ENCODE measurements at regions not wholly inside any gene's neighbourhood (a gene's known extent, or its start where the extent isn't known, plus 50 kb on each side); places are given as distances from the start of the nearest gene placed in this dataset.
"Not testable (repeated sequence)": the region's sequence is repeated elsewhere in the genome, so short reads cannot be mapped to it uniquely, and the experiment has no call there.

DNA sequence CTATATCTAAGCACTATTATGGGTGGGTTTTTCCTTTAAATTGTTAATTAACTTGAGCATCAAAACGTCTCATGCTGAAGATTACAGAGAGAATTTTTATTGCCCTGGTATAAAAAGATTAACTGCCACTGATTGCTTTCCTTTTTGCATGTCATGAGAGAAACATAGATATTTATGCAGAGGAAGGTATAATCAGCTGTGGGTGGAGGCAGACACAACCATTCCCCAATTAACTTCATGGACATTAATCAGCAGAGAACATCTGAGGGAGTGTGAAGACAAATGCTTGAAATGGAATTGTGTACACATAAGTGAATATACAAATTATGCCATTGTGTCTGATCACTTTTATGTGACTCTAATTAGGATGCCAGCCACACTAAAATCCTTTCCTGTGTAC, 115.2 kb upstream of the CPHXL start:
- DNase-seq: no peak

DNA sequence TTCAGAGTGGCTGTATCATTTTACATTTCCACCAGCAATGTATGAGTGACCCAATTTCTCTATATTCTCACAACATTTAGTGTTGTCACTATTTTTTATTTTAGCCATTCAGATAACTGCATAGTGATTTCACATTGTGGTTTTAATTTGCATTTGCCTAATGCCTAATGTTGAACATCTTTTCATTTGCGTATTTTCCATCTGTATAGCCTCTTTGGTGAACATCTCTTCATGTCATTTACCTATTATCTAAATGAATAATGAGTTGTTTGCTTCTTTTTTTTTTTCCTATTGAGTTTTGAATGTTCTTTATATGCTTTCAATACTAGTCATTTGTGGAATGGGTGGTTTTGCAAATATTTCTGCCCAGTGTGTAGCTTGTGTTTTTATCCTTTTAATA, 120.9 kb upstream of the CPHXL start:
- no peak for DNase-seq

DNA sequence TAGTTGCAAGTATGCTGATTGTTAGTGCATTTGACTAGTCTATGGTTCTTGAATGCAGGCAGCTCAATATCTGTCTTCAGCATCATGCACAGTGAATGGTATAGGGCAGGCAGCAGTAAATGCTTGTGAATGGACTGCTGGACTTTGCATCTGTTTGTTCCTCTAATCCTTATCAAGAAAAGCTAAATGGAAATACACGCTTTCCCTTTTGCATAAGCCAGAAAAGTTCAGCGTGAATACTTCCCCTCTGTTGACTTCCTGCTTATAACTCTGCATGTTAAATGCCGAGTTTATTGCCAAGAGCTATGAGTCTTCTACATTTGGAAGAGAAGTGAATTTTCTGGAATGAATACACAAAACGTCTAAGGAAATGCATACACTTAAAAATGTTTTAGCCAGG, 127.9 kb upstream of the CPHXL start:
- DNase-seq: peak; percentile 2

DNA sequence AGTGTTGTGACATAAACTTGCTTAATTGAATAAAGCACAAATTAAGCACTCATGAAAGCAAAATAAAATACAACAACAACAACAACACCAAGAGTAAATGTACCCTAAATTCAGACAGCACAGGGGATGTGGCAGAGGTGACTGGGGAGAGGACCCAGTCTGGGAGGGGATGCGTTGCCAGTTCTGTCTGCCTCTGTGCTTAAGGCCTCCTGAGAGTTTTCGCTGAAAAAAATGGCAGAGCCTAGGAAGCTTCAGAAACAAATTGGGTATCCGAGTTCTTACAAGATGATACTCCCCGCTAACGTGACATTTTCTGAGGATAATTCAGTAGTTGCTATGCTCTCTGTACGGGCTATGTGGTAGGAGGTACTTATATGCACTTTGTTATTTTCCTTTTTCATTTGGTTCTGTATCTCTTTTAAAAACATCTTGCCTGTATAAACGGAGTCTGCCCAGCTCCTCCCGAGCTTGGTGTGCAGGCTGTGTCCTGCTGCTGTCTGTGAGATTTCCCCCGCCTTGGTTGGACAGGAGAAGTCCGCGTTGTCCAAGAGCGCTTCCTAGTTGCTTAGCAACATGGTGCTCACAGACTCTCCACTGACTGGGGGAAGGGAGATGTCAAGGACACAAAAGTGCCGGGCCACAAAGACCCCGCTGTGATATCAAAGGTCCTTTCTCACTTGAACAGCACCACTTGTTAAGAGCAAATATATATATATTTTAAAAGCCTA, 134.2 kb upstream of the CPHXL start:
- DNase-seq: no peak

DNA sequence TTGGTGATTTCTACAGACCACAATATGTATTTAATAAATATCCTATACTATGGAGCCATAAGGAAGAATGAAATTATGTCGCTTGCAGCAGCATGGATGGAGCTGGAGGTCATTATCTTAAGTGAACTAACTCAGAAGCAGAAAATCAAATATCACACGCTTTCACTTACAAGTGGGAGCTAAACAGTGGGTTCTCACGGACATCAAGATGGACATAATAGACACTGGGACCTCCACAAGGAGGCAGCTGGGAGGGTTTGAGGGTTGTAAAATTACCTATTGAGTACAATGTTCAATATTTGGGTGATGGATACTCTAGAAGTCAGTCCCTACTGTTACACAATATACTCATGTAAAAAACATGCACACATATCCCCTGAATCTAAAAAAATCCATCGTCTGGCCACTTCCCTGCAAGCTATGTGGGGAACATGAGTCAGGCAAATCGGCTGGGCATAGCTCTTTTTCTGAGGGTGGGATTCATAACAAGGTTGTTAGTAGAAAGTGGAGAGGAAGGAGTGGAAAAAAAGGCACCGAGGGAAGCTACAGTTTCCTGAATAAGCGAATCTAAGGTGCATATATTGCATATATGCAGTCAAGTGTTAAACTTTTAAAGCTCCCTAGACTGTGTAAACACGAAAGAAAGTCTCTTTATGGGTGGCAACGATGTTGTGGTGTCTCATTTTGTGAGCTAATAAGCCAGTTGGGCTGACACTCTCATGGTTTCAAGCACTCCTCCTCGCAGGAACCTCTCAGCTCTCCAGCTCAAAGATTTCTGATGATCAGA, 135.2 kb upstream of the CPHXL start:
- no peak for DNase-seq

DNA sequence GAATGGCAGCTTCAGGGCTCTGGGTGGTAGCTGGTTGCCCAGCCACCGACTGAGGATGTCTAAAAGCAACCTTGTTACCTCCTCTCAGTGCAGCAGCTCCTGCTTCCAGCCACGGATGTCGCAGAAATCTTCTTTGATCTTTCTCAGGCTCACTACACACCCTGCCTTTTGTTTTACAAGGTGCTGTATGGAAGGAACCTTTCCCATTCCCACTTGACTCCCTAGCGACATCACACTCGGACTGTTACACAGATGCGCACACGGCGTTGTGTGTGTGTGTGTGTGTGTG, 135.8 kb upstream of the CPHXL start:
- no peak for DNase-seq

DNA sequence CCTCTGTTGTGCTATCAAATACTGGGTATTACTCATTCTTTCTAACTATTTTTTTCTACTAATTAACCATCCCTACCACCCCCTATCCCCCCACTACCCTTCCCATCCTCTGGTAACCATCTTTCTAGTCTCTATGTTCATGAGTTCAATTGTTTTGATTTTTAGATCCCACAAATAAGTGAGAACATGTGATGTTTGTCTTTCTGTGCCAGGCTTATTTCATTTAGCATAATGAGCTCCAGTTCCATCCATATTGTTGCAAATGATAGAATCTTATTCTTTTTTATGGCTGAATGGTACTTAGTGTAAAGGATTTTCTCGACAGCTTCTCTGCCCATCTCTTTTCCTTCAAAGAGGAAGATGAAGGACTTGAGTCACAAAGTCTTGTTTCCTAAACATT, 138.0 kb upstream of the CPHXL start:
- DNase-seq: no peak

DNA sequence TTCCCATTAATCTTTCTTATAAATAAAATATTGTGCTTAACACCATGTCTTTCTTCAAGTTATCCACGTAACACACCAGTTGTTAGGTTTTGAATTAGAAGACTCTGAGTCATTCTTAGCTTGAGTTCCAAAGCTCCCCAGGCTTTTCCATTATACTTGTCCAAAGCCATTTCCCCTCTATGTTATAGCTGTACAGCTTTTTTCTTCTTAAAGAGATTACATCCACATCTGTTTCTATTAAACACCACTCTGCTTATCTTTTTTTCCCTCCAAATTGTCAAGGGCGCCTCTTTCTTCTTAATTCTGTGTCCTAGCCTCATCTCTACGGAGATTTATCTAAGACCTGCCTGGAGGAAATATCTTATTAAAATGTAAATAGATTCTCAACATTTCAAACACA, 139.4 kb upstream of the CPHXL start:
- no peak for DNase-seq

DNA sequence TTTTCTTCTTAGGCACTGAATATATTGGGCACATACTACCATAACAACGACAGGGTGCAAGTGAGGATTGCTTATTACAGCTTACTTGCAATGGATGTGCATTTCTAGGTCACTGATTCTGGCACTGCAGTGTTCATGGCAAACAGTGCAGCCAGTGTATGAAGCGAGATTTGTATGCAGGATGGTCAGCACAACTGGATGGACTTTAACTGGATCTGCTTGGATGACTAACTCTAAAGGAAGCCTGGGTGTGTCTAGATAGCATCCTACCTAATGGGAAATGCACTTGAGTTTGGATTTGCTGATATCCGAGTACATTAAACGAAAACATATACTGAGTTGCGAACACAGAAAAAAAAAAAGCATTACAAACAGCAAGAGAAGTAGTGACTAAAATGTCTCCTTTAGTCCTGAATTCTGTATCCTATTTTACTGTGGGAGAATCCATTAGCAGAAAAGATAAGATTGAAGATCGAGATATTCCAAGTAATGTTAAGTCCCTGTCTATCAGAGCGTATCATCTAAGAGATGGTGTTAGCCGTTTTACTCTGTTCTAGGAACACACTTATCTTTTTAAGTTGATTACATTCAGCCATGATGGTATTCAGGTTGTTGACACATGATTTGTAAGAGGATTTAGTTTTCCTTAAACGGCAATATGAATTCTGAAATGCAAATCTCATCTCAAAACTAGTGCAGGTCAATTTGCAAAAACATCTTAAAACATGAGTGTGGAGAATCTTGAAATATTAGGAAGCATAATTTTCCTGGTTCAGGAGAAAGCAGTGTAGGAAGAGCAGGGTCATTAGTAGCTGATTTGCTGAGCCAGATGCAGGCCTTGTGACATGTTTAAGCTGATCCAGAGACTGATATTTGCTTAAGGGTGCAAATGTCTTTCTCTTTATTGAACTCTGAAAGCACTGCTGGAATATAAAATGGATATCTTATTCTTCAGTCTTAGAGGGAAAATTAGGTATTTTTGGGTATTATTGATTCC, 142.6 kb upstream of the CPHXL start:
- no peak for DNase-seq

DNA sequence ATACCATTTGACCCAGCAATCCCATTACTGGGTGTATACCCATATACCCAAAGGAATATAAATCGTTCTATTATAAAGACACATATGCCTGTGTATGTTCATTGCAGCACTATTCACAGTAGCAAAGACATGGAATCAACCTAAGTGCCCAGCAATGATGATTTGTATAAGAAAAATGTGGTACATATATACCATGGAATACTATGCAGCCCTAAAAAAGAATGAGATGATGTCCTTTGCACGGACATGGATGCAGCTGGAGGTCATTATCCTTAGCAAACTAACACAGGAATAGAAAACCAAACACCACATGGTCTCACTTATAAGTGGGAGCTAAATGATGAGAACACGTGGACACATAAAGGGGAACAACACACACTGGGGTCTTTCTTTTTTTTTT, 155.0 kb upstream of the CPHXL start:
- DNase-seq: not testable (repeated sequence)

DNA sequence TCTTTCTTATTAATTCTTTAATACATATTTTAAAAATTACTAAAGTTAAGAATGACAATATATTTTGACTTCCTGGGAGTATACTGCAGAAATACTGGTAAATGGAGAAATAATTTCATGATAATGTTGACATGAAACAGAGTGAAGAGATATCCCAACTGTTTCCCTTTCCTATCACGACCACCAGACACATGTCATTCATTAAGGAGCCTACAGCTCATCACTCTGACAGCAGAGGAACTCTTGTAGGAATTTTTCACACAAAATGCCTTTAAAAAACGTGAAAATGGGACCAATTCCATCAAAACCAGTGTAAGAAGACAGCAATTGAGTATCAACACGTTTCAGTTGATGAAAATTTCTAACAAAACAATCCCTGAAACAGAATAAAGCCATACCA, 172.9 kb upstream of the CPHXL start:
- no peak for DNase-seq

DNA sequence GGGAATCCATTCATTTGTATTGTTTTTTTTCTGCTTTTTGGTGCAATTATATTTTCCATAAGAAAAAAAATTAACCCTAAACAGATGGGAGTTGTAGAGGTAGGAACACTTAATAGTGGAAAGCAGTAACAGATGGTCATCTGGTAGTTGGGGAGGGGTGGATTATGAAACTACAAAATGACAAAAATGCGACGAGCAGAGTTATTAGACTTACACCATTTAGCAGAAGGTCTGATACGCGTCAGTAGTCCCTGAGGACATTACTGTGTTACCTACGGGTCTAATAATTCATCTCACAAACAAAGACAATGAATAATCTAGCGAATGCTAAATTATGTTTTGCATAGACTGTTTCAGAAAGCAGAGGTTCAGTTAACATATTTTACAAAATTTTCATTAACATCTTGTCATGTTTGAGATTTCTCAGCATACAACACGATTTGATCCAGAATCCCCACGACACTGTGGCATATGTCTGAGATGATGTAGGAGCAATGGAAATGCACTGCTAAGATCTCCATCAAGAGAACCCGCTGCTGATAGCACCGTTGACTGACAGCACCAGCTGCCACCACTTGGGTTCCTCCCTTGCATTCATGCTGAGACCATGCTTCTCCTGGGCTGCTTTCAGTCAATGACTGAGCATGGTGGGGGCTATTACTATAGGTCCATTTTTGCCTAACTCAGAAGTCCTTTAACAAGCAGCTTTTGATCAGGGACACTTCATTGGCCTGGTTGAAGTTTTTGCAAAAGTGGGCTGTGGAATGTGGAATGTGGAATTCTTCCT, 182.2 kb upstream of the CPHXL start:
- DNase-seq: no peak

DNA sequence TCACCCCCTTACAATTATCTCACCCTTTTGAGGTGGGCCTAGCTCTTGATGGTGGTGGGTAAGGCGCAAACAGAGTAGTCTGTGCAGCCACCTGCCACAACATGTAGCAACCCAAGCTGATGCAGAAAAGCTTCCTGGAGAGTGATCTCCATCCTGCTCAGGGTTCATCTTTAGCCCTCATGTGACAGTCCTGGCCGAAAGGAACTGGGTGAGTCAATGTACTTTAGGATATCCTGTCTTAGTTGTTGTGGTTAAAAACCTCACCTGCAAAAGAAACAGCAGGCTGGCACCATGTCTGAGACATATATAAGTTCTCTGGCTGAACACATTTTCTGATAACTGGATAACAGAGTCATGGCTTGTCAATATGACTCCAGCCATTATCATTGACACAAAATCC, 183.5 kb upstream of the CPHXL start:
- DNase-seq: no peak

DNA sequence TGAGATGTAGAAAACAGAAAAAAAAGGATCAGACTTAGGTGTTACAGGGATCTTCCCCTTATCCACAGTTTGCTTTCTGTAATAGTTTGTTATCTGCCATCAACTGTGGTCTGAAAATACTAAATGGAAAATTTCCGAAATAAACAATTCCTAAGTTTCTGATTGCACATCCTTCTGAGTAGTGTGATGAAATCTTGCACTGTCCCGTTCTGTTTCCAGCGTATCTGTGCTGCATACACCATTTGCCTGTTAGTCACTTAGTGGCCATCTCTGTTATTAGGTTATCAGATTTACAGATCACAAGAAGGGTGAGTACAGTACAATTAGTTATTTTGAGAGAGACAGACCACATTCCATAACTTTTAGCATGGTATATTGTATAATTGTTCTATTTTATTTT, 185.6 kb upstream of the CPHXL start:
- DNase-seq: no peak

DNA sequence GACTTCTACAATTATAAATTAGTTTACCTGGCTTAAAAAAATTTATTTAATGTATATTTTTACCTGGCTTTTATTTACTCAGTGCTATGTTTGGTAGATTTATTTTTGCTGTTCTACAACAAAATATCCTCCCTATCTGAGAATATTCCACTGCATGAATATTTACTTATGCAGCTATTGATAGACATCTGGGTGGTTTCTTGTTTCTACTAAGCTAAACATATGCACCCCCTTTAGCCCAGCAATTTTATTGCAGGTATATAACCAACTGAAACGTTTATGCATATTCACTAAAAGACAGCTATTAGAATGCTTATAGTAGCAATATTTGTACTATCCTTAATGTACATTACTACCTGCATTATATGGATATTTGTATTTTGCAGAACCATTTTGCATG, 187.7 kb upstream of the CPHXL start:
- DNase-seq: peak; percentile 2

DNA sequence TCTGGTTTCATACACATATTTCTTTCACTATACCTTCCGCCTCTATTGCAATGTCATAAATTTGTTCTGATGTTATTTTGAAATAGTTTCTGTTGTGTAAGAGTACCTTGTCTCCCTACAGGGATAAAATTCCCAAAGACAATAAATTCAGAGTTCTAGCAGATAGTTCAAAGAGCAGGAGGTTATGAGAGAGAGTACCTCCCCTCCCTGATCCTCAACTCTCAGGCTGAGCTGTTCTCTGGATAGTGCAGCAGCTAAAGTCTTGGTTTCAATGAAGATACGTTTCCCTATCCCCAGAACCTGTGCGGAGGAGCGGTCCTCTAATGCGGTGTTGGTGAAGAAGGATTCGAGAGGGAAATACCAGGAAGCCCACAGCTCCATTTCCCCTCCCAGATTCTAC, 190.2 kb upstream of the CPHXL start:
- no peak for DNase-seq

DNA sequence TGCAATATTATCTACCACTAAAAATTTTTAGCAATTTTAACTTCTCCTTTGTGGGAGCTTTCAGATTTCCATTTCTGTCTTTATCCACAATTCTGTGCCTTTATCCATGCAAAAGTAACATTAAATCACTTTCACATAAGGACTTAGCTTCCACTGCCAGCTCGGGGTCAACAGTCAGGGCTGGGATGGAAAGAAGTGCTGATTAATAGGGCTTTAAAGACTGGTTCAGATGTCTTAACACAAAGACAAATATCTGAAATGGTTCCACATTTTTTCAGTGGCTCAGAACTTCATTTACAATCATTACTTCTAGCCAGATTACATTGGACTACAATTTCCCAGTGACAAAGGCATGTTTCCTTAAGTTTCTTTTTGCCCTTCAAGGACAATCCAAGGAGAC, 191.8 kb upstream of the CPHXL start:
- no peak for DNase-seq

DNA sequence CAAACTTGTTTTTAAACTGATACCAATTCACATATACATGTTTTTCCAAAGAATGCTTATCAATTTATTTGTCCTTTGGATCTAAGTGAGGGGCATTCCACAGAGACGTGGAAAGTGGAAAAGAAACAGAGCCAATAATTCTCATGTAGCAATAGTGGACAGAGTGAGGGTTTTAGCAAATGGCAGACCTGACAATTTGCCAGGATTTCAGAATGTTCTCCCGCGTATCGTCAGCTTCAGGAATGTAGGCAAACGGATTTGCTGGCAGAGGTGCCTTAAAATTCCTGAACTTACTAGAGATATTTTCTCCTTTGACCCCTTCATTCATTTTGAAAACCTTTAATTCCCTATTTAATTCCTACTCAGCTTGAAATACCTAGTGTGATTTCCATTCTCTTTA, 193.4 kb upstream of the CPHXL start:
- DNase-seq: no peak

DNA sequence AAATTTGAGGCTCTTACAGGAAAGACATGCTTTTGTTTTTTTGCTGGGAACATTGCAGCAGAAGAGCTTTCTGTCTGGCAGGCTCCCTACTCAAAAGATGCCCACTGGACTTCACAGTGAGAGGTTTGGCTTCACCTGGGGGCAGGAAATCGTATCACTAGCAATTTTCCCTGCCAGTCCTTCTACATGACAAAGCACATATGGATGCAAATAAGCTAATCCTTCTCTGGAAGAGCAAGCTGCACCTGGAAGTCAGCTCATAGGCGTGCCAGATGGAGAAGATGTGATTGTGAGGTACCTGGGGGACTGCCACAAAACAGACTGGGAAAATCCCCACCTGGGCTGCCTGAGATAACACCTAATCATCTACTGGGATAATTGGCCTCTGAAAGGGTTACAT, 195.0 kb upstream of the CPHXL start:
- no peak for DNase-seq

DNA sequence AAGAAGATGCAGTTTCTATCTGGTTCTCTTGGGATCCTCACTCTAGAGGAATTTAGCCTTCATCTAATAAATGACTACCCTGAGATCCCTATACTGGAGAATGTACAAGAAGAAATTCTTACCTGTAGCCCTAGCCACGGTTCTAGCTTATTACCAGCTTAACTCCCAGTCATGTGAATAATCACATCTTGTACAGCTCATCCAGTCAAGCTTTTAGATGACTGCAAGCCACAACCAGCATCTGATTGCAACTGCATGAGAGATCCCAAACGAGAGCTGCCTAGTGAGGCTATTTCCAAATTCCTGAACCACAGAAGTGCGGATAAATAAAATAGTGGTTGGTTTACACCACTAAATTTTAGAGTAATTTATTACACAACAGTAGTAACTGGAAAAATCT, 196.0 kb upstream of the CPHXL start:
- no peak for DNase-seq

DNA sequence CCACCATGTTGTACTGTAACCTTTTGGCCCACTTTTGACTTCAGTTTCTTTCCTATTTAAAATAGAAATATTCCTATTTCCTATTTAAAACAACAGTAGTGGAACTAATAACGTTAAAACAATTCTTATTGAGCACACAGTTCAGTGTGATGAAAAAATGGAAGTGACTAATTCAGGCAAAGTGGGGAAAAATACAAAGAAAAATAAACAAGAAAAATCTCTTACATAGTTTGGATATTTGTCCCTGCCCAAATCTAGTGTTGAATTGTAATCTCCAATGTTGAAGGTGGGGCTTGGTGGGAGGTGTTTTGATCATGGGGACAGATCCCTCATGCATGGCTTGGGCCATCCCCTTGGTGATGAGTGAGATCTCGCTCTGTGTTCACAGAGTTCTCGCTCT, 198.1 kb upstream of the CPHXL start:
- DNase-seq: no peak

DNA sequence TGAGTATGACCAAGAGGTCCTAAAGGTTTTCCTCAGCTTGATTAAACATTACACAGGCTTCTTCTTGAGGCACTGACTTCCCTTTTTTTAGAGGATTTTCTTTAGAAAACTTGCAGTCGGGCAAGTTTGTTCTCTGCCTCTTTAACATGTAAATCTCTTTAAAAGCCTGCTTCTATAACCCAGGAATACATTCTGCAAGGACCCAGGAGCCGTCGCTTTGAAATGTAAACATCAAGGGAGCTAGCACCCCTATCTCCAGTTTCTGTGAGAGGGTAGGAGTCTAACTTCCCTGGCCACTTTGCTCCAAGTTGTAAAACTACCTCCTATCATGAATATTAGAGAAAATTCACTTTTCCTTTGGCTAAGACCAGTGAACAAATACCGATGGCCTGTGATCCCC, 201.5 kb upstream of the CPHXL start:
- DNase-seq: no peak

DNA sequence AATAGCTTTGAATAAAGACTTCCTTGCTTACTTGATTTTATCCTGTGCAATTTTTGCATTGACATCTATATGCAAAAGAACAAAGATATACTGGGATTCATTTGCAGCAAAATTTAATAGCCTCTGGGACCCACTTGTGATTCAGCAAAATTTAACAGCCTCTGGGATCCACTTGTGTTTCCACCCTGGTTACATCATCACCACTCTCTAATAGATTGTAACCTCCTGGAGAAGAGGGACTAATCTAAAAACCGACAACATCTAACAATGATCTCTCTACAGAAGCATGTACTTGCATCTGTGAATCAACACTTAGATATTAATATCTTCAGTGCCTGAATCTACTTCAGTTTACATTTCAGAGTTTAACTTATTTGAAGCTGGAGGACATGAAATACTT, 202.0 kb upstream of the CPHXL start:
- no peak for DNase-seq
